ENCODE measurements at regions not wholly inside any gene's neighbourhood (a gene's known extent, or its start where the extent isn't known, plus 50 kb on each side); places are given as distances from the start of the nearest gene placed in this dataset.
A peak's percentile ranks its signal among the peaks of the same experiment; 100 is the strongest.
"Not testable (repeated sequence)": the region's sequence is repeated elsewhere in the genome, so short reads cannot be mapped to it uniquely, and the experiment has no call there.

DNA sequence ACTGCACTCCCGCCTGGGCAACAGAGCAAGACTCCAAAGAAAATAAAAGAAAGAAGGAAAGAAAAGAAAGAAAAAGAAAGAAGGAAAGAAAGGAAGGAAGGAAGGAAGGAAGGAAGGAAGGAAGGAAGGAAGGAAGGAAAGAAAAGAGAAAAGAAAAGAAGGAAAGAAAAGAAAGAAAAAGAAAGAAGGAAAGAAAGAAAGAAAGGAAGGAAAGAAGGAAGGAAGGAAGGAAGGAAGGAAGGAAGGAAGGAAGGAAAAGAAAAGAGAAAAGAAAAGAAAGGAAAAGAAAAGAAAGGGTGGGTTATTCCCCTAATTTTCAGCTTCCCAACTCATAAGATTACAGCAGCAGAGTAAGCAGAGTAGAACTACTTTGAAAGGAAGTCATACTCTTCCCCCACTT, 64.4 kb downstream of the TMEM200C start:
- DNase-seq (ENCODE audit: low spot score); ATAC-seq: not testable (repeated sequence)

- ATAC-seq (no peak), DNase-seq (ENCODE audit: low spot score) (no peak)
Measured at GRCh38 chr18:5828913-5829312, 66.4 kb downstream of the TMEM200C start.

DNA sequence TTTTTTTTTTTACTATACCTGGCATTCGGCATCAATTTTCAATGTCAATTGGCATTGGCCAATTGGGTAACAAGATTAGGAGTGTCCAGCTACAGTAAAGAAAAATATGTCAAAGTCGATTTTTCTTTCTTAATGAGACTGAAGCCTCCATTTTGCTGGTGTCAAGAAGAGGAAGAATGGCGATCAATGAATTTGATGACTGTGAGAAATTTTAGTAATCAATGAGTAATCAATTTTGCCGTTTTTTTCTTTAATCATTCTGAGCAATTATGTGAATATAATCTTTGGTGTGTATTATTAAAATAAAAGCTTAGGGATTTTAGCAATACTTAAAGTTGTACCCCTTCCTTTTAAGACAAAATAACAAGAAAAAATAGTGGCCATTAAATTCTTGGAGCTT, 69.7 kb downstream of the TMEM200C start:
- no peak for ATAC-seq
- no peak for DNase-seq (ENCODE audit: low spot score)

DNA sequence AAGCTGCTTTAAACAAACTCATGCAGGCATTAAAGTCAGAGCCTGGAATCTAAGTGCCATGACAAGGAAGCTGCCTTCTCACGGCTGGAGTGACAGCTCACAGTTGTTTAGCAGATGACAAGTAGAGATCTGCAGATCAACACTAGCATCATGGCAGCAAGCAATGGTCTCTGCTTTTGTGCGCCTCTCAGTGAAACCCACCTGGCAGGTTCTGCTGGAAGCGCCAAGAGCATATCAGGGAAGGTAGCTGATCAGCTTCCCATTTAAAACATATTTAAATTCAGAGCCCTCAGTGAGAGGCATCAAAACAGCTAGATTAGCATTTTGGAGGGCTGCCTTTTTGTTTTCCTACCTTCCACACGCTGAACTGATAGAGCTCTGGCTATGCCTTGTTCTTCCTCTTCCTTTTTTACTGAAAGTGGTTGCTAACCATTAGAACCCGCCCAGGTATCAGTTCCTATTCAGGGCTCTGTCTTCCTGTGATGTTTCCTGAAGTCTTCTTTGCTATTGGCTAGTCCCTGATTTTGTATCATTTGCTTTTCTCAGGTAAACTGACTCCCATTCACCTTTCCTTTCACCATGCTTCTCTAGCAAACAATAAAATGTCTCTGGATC, 70.8 kb downstream of the TMEM200C start:
- DNase-seq (ENCODE audit: low spot score), result no peak
- ATAC-seq, result no peak

DNA sequence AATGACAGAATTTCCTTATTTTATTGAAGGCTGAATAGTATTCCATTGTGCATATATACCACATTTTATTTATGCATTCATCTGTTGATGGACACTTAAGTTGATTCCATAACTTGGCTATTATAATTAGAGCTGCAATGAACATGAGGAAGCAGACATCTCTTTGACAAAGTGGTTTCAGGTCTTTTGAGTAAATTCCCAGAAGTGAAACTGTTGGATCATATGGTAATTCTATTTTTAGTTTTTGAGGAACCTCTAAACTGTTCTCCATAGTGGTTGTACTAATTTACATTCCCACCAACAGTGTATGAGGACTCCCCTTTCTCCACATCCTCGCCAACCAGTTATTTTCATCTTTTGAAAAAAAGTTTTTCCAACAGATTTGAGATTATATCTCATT, 77.5 kb downstream of the TMEM200C start:
- DNase-seq (ENCODE audit: low spot score), result no peak
- ATAC-seq, result no peak

GRCh38 chr18:5806860-5807259, 88.5 kb downstream of the TMEM200C start:
- no peak for DNase-seq (ENCODE audit: low spot score)
- ATAC-seq, result no peak

- no peak for DNase-seq (ENCODE audit: low spot score)
- peak; percentile 74 for ATAC-seq
Measured at GRCh38 chr18:5787936-5788335, 107.4 kb downstream of the TMEM200C start.

DNA sequence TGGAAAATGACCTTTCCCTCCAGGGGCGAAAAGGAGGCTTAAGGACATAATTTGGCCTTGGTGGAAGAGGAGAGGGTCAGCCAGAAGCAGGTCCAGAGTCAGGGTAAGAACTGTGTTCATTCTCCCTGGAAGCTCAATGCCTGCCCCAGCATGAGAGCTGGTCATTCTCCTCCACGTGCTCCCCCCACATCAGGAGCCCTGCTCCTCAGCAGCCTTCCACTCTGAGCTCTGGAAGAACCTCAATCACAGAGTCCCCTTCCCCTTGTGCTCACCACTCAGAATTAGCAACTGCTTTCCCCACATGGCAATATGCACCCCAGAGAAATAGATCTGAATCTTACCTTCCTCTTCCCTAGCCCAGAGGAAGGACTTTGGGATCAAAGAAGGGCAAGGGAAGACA, 115.4 kb downstream of the TMEM200C start:
- no peak for DNase-seq (ENCODE audit: low spot score)
- ATAC-seq, result no peak

- ATAC-seq, result peak; percentile 20
Measured at GRCh38 chr18:5772306-5773105, 122.8 kb downstream of the TMEM200C start.

GRCh38 chr18:5771343-5771742, 124.0 kb downstream of the TMEM200C start:
- no peak for DNase-seq (ENCODE audit: low spot score)
- ATAC-seq, result no peak

More at GRCh38 chr18:5772306-5773105, 122.8 kb downstream of the TMEM200C start:
- DNase-seq (ENCODE audit: low spot score), result no peak

- DNase-seq (ENCODE audit: low spot score) (no peak), ATAC-seq (no peak)
Measured at GRCh38 chr18:5770176-5770575, 125.1 kb downstream of the TMEM200C start.

- ATAC-seq, result no peak
- DNase-seq (ENCODE audit: low spot score), result no peak
Measured at GRCh38 chr18:5768454-5768853, 126.9 kb downstream of the TMEM200C start.

GRCh38 chr18:5759194-5759593, 136.1 kb downstream of the TMEM200C start:
- DNase-seq (ENCODE audit: low spot score) (no peak), ATAC-seq (no peak)

DNA sequence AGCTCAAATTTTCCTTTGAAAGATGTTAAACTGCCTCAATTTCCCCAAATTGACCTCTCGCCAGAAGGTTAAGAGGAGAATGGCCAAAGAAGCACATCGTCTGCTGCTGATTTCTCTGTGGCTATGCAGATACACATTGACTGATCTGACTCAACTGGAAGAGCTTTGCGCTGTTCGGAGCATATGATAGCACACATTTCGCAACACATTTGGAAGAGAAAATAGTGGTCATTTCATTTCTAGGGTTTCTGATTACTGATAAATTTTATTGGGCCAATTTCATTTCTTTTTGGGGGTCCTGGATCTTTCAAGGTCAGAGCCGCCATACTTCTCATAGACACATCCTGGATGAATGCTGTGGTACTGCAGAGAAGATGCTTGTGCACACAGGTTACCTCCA, 138.5 kb downstream of the TMEM200C start:
- DNase-seq (ENCODE audit: low spot score) (no peak), ATAC-seq (no peak)

DNA sequence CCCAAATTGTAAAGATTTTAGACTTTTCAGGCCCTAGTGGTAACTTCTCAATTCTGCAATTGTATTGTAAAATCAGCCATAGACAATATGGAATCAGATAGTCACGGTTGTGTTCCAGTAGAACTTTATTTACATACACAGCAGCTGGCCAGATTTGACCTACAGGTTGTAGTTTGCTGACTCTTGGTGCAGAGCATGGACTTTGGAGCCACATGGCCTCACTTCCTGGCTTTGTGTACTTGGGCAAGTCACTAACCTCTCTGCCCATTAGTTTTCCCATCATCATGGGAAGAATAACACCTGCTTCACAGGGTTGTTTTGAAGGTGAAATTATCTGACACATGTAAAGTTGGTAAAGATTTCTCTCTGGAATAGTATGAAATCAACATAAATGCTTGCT, 147.6 kb downstream of the TMEM200C start:
- ATAC-seq, result no peak
- DNase-seq (ENCODE audit: low spot score), result no peak

GRCh38 chr18:5746844-5747243, 148.5 kb downstream of the TMEM200C start:
- no peak for DNase-seq (ENCODE audit: low spot score)
- ATAC-seq, result no peak

- ATAC-seq (no peak), DNase-seq (ENCODE audit: low spot score) (no peak)
Measured at GRCh38 chr18:5744659-5745058, 150.7 kb downstream of the TMEM200C start.

GRCh38 chr18:5738526-5738925, 156.8 kb downstream of the TMEM200C start:
- DNase-seq (ENCODE audit: low spot score) (no peak), ATAC-seq (no peak)

DNA sequence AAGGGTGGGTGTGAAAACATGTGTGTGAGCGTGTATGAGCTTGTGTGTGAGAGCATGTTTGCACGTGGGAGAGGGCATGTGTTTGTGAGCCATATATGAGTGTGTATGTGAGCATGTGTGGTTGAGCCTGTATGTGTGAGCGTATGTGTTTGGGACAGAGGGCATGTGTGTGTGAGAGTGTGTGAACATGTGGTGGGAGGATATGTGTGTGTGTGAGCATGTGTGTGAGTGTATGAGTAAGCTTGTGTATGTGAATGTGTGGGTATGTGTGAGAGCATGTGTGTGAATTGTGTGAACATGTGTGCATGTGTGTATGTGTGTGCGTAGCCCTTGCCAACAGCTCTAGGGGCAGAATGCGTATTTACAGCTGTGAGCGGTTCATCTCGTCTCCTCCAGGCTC, 163.0 kb downstream of the TMEM200C start:
- ATAC-seq (no peak), DNase-seq (ENCODE audit: low spot score) (no peak)

DNA sequence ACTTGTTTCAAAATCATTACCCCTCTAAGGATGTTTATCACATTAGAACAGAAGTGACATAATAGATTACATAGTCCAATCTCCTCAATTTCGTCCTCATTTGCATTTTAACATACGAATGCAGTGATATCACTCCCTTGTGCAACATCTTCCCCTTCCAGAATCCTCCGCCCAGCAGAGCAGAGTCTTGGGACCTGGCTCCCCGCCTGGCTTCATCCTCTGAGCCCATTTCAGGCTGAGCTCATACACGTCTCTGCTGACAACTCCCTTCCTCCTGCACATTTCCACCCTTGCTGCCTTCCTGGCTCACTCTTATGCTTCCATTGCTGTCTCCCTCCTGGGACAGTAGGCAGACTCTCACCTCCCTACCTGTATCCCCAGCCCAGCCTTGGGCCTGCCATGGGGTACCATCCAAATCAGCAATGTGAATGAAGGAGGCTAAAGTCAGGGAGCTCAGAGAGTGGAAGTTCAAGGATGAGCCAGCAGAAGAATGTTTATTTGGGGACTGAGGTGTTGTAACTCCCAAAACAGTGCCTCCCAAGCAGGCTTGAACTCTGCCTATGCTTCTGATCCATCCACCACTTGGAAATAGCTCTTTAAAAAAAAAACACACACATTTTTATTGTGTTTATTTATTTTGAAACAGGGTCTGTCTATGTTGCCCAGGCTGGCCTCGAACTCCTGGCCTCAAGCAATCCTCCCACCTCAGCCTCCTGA, 165.2 kb downstream of the TMEM200C start:
- ATAC-seq (no peak), DNase-seq (ENCODE audit: low spot score) (no peak)

- ATAC-seq, result no peak
- no peak for DNase-seq (ENCODE audit: low spot score)
Measured at GRCh38 chr18:5728531-5728930, 166.8 kb downstream of the TMEM200C start.

DNA sequence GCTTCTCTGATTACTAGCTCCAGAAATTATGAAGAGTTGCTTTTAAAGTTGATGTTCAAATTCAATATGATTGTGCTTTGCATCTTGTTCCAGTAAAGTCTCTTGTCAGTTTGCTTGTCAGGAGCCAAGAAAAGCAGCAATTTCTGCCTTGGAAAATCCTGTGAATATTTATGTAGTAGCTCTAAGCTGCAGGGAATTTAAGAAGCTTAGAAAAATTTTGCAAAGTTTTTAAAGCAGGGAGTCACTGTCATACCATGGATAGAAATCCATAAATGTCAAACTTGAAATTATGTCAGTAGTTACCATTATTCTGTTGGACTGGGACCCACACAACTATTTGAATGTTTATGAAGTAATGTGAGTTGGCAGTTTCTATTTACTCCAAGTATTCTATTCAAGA, 169.3 kb downstream of the TMEM200C start:
- ATAC-seq (no peak), DNase-seq (ENCODE audit: low spot score) (no peak)
